OCI-LY7 (cell line): ENCODE measurements at regions not wholly inside any gene's neighbourhood (a gene's known extent, or its start where the extent isn't known, plus 50 kb on each side); places are given as distances from the start of the nearest gene placed in this dataset.

Experiments
- BruUV-seq: library from RNA; stranded (reverse); fragments of 400-500 nt; replicated peaks from 2 replicates; lab custom pipeline; 2021; lab: Mats Ljungman, UMichigan
- CTCF ChIA-PET: fragments of 300-600 bp; sonication (Branson Sonifier 250); formaldehyde crosslinking; loops from one replicate; lab custom pipeline; 2022; ENCODE audit warnings: antibody characterized with exemption; ENCODE audit not compliant: unreplicated experiment; lab: Charles Lee
- POLR2A ChIA-PET: fragments of 300-600 bp; sonication (Branson Sonifier 250); formaldehyde crosslinking; loops from one replicate; lab custom pipeline; 2022; ENCODE audit warnings: antibody characterized with exemption; lab: Charles Lee
- DNase-seq: peaks from one replicate; pipeline ENCODE4 v3.0.0-alpha.2; 2015; ENCODE audit warnings: low spot score
- H2AFZ ChIP-seq: fragments of 200-600 bp; sonication (generic), shearing (Covaris generic); 2 replicates; pipeline ENCODE4 v1.6.1; 2014; ENCODE audit warnings: mild to moderate bottlenecking, antibody characterized with exemption, low read length, moderate library complexity
- H3K27ac ChIP-seq: fragments of 200-600 bp; sonication (generic); 2 replicates; pipeline ENCODE4 v1.5.1; 2014; ENCODE audit warnings: mixed run types, low read depth, mild to moderate bottlenecking, moderate library complexity, low read length, inconsistent platforms; ENCODE audit not compliant: poor library complexity, severe bottlenecking
- H3K36me3 ChIP-seq: fragments of 200-600 bp; sonication (generic); 2 replicates; pipeline ENCODE4 v1.6.1; 2014; ENCODE audit warnings: mild to moderate bottlenecking, antibody characterized with exemption, low read length, moderate library complexity, mixed read lengths; ENCODE audit not compliant: insufficient read depth
- H3K4me1 ChIP-seq: fragments of 200-600 bp; sonication (generic); 2 replicates; pipeline ENCODE4 v1.5.1; 2014; ENCODE audit warnings: mild to moderate bottlenecking, low read length; ENCODE audit not compliant: insufficient read depth, poor library complexity, severe bottlenecking
- H3K4me2 ChIP-seq: fragments of 200-600 bp; sonication (generic); 2 replicates; pipeline ENCODE4 v1.6.1; 2014; ENCODE audit warnings: mild to moderate bottlenecking, low read length
- H3K4me3 ChIP-seq: fragments of 200-600 bp; sonication (generic); 2 replicates; pipeline ENCODE4 v1.5.1; 2014; ENCODE audit warnings: mild to moderate bottlenecking, low read depth, low read length; ENCODE audit not compliant: poor library complexity, severe bottlenecking
- H3K79me2 ChIP-seq: fragments of 200-600 bp; sonication (generic); 2 replicates; pipeline ENCODE4 v1.6.1; 2016; ENCODE audit warnings: low read depth, mild to moderate bottlenecking, low read length, moderate library complexity, mixed read lengths; ENCODE audit not compliant: insufficient read depth
- H3K9me2 ChIP-seq: fragments of 200-600 bp; sonication (generic); 2 replicates; pipeline ENCODE4 v1.6.1; 2016; ENCODE audit warnings: mild to moderate bottlenecking, low read length, mixed read lengths; ENCODE audit not compliant: insufficient read depth
- H3K9me3 ChIP-seq: fragments of 200-600 bp; sonication (generic); 2 replicates; pipeline ENCODE4 v1.6.1; 2014; ENCODE audit warnings: mild to moderate bottlenecking, mixed run types, low read length, mixed read lengths
- H4K20me1 ChIP-seq: fragments of 200-600 bp; sonication (generic); 2 replicates; pipeline ENCODE4 v1.6.1; 2014; ENCODE audit warnings: mild to moderate bottlenecking, antibody characterized with exemption, low read length, moderate library complexity, mixed read lengths; ENCODE audit not compliant: insufficient read depth
- EZH2phosphoT487 ChIP-seq: fragments of 200-600 bp; sonication (generic); IDR thresholded peaks from 2 replicates; pipeline ENCODE4 v1.6.1; 2018; ENCODE audit warnings: low read depth, borderline replicate concordance, mild to moderate bottlenecking, mixed run types, antibody characterized with exemption, low read length, moderate library complexity, mixed read lengths
- intact Hi-C: fragments of 100-400 bp; cut with micrococcal nuclease; formaldehyde crosslinking; loops from one replicate; pipeline ENCODE4 v1.10.0; 2022; ENCODE audit not compliant: unreplicated experiment
- TF ChIP-seq, protein P1 (sequence below): fragments of 200-600 bp; sonication (generic); conservative IDR thresholded peaks from 2 replicates; pipeline ENCODE4 v1.5.1; 2014; ENCODE audit warnings: mild to moderate bottlenecking, antibody characterized with exemption, low read length, moderate library complexity, mixed read lengths

DNA sequence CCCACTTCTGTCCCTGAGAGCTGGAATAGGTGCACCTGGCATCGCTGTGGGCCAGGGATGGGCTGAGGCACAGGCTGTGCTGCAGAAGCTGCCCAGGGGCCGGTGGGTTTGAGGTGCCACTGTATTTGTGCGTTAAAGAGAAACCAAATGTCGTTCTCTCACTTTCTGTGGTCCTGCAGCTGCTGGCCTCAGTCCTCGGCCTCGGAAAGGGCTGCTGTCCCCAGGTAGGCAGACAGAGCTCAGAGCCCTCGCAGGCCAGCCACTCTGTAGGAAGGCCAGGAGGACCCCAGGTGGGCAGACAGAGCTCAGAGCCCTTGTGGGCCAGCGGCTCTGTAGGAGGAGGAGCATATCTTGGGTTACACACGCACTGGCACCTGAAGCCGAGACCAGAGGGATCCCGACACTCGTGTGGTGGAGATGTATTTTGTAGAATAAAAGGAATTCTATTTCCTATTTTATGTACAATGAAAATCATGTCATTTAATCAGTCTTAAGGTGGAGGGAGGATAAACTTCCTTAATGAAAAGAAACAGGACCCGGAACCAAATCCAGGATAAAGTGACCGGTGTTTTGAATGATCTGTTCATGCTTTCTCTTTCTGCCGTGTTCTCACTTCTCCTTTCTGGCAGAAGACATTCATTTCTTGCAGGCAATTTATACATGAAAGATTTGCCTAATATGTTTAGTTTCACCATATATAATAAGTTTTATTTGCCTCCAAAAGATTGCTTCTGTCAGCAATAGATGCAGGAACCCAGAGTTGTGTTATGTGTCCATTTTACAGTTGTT, 54.4 kb upstream of the HGFAC start:
- ChIA-PET POLR2A (interaction anchor here (0.5 to 0.6 kb wide), 2 partner anchors 404 to 568 kb away, joined by 3 to 5 read pairs; no protein-coding TSS in a partner anchor), CTCF (no interaction called here)
- peak; percentile 71 for DNase-seq
- H3K36me3 ChIP-seq = no peaks in the 10 kb centered on the region
- no peak for TF ChIP-seq EZH2phosphoT487
- TF ChIP-seq, protein P1, sequence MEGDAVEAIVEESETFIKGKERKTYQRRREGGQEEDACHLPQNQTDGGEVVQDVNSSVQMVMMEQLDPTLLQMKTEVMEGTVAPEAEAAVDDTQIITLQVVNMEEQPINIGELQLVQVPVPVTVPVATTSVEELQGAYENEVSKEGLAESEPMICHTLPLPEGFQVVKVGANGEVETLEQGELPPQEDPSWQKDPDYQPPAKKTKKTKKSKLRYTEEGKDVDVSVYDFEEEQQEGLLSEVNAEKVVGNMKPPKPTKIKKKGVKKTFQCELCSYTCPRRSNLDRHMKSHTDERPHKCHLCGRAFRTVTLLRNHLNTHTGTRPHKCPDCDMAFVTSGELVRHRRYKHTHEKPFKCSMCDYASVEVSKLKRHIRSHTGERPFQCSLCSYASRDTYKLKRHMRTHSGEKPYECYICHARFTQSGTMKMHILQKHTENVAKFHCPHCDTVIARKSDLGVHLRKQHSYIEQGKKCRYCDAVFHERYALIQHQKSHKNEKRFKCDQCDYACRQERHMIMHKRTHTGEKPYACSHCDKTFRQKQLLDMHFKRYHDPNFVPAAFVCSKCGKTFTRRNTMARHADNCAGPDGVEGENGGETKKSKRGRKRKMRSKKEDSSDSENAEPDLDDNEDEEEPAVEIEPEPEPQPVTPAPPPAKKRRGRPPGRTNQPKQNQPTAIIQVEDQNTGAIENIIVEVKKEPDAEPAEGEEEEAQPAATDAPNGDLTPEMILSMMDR = no peak
- H4K20me1 ChIP-seq = no peaks in the 10 kb centered on the region
- peak overlapping the region; percentile 47 for H3K4me3 ChIP-seq
- intact Hi-C loops = no loop called here
- H3K27ac ChIP-seq = peak overlapping the region; percentile 45
- BruUV-seq = no TSS peak
- H2AFZ ChIP-seq = peak overlapping the region; percentile 94
- no peaks in the 10 kb centered on the region for H3K79me2 ChIP-seq
- no peaks in the 10 kb centered on the region for H3K9me3 ChIP-seq
- no peaks in the 10 kb centered on the region for H3K9me2 ChIP-seq
- peaks cover 29% of the 10 kb centered on the region for H3K4me1 ChIP-seq
- peak overlapping the region; percentile 59 for H3K4me2 ChIP-seq

DNA sequence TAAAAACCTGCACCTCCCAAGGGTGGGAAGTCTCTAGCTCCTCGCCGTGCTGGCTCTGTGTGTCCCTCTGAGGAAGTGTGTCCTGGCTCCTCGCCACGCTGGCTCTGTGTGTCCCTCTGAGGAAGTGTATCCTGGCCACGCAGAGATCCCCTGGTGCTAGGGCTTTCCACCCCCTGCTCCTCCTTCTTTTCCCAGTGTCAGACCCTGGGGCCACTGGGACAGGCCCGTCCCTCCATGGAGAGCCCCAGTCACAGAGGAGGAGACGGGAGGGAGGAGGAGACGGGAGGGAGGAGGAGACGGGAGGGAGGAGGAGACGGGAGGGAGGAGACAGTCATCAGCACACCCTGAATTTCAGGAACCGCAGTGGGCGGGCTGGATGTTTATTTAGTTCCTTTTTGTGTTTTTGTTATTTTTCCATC, 53.8 kb upstream of the HGFAC start:
- Histone ChIP-seq H4K20me1 (no peaks in the 10 kb centered on the region), H3K27ac (peak overlapping the region; percentile 45), H3K9me3 (no peaks in the 10 kb centered on the region), H2AFZ (peak overlapping the region; percentile 94), H3K4me1 (peaks cover 29% of the 10 kb centered on the region), H3K9me2 (no peaks in the 10 kb centered on the region), H3K36me3 (no peaks in the 10 kb centered on the region), H3K4me2 (peak overlapping the region; percentile 59), H3K4me3 (peak overlapping the region; percentile 47), H3K79me2 (no peaks in the 10 kb centered on the region)
- no peak for DNase-seq
- ChIA-PET POLR2A (interaction anchor here (0.6 kb wide), 1 partner anchor 405 kb away, joined by 3 read pairs; no protein-coding TSS in a partner anchor), CTCF (no interaction called here)
- BruUV-seq = no TSS peak
- intact Hi-C loops = no loop called here
- no peak for TF ChIP-seq EZH2phosphoT487
- TF ChIP-seq, protein P1 = no peak
